Transverse colon (tissue), 4 donors: ENCODE measurements at regions not wholly inside any gene's neighbourhood (a gene's known extent, or its start where the extent isn't known, plus 50 kb on each side); places are given as distances from the start of the nearest gene placed in this dataset.

Experiments used
- DNase-seq: peaks from one replicate; pipeline ENCODE4 v3.0.0-alpha.2; 2019
- H3K27ac ChIP-seq, 4 donors: fragments of 200-600 bp; sonication (generic); 2 replicates each; pipeline ENCODE4 v1.5.1; 2016 to 2018; ENCODE audit warnings: inconsistent platforms in 4 of 4
- H3K27me3 ChIP-seq: fragments of 200-600 bp; sonication (generic); 2 replicates; pipeline ENCODE4 v1.5.1; 2017; ENCODE audit warnings: inconsistent platforms
- H3K36me3 ChIP-seq, 4 donors: fragments of 200-600 bp; sonication (generic); 2 replicates each; pipeline ENCODE4 v1.5.1; 2017 to 2019; ENCODE audit warnings: inconsistent platforms in 4 of 4
- H3K4me1 ChIP-seq, 4 donors: fragments of 200-600 bp; sonication (generic); 2 replicates each; pipeline ENCODE4 v1.5.1; 2017 to 2020; ENCODE audit warnings: inconsistent platforms in 4 of 4
- H3K4me3 ChIP-seq, 4 donors: fragments of 200-600 bp; sonication (generic); 1 replicate in 1 of 4; 2 replicates in 3 of 4; pipeline versions ENCODE4 v1.5.1 to v1.6.1; 2017 to 2019; ENCODE audit warnings: inconsistent platforms in 4 of 4
- H3K9me3 ChIP-seq, 2 donors: fragments of 200-600 bp; sonication (generic); 2 replicates each; pipeline ENCODE4 v1.5.1; 2017 to 2019; ENCODE audit warnings: inconsistent platforms in 2 of 2
- EP300 ChIP-seq: sonication (generic); formaldehyde crosslinking; IDR thresholded peaks from one replicate; pipeline ENCODE4 v1.6.1; 2017; ENCODE audit warnings: antibody characterized with exemption, low read depth
- POLR2A ChIP-seq: fragments of 450-650 bp; IDR thresholded peaks from one replicate; pipeline ENCODE4 v1.6.1; 2016; ENCODE audit warnings: antibody characterized with exemption, mild to moderate bottlenecking, moderate library complexity
- POLR2AphosphoS5 ChIP-seq, 3 donors: sonication (generic); formaldehyde crosslinking; IDR thresholded peaks; one replicate each; pipeline ENCODE4 v1.6.1; 2016; ENCODE audit warnings: antibody characterized with exemption in 3 of 3
- WGBS, 2 donors: methylation state at CpG; one replicate each; pipeline ENCODE4 v1.1.5; 2018; ENCODE audit warnings: low coverage in 1 of 2; 5-methylcytosine and 5-hydroxymethylcytosine counted together
- in situ Hi-C, 4 donors: fragments of 200-750 bp; cut with MboI; loops; one replicate each; pipeline versions ENCODE4 v1.15.0 to v1.15.1; 2017; ENCODE audit warnings: low sequenced_read_pairs in 3 of 4, low pct_ligation_motif_present in 1 of 4, low pct_unique_long_range_greater_than_20kb in 1 of 4
- intact Hi-C: fragments of 100-400 bp; cut with DNase I; formaldehyde crosslinking; loops from one replicate; pipeline ENCODE4 v1.15.1; 2023; ENCODE audit warnings: low total_unique reads
- TF ChIP-seq, protein P1 (sequence below), 5 experiments: fragments of 200-600 bp in 3 of 5; fragments of 450-650 bp in 2 of 5; sonication (generic) in 3 of 5; IDR thresholded peaks; 1 replicate in 2 of 5; 2 replicates in 3 of 5; pipeline ENCODE4 v1.5.1; 2016 to 2017; ENCODE audit warnings: antibody characterized with exemption in 5 of 5, inconsistent platforms in 3 of 5, mild to moderate bottlenecking in 2 of 5, moderate library complexity in 1 of 5

DNA sequence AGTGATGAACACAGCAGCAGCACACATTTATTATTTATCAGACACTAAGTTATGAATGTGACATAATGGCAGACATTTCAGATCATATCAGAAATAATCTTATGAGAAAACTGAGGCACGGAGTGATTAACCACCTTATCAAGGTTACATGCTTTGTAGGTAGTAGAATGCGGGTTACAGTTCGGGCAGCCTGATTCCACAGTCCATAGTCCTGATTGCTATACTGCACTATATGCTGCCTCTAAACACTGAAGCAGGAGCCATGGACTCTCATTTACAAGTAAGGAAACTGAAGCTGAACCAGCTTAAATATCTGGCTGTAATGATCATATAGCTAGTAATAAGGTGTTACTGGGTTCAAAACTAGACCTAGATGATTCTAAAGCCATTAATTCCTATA lies 291.3 kb upstream of the ADAMTSL1 start:
- in situ Hi-C loops (no loop called here), intact Hi-C loops (no loop called here)
- Histone ChIP-seq H3K27me3 (no peaks in the 10 kb centered on the region), H3K4me1 (peaks cover 3 to 28% (median 12%) of the 10 kb centered on the region in 4 donors), H3K36me3 (no peaks in the 10 kb centered on the region), H3K9me3 (no peaks in the 10 kb centered on the region), H3K4me3 (no peak overlapping the region), H3K27ac (peak overlapping the region; percentile 36 to 79 (median 62))
- peak in 1 of 3 donors; percentile 34 for TF ChIP-seq POLR2AphosphoS5 (IDR thresholded peaks at IDR 0.05)
- TF ChIP-seq, protein P1, sequence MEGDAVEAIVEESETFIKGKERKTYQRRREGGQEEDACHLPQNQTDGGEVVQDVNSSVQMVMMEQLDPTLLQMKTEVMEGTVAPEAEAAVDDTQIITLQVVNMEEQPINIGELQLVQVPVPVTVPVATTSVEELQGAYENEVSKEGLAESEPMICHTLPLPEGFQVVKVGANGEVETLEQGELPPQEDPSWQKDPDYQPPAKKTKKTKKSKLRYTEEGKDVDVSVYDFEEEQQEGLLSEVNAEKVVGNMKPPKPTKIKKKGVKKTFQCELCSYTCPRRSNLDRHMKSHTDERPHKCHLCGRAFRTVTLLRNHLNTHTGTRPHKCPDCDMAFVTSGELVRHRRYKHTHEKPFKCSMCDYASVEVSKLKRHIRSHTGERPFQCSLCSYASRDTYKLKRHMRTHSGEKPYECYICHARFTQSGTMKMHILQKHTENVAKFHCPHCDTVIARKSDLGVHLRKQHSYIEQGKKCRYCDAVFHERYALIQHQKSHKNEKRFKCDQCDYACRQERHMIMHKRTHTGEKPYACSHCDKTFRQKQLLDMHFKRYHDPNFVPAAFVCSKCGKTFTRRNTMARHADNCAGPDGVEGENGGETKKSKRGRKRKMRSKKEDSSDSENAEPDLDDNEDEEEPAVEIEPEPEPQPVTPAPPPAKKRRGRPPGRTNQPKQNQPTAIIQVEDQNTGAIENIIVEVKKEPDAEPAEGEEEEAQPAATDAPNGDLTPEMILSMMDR (IDR thresholded peaks at IDR 0.05): no peak
- no peak for TF ChIP-seq POLR2A
- WGBS, 2 donors: 60 to 63% methylated on average over 1 to 3 of the region's 3 CpGs
- DNase-seq: peak; percentile 53

DNA sequence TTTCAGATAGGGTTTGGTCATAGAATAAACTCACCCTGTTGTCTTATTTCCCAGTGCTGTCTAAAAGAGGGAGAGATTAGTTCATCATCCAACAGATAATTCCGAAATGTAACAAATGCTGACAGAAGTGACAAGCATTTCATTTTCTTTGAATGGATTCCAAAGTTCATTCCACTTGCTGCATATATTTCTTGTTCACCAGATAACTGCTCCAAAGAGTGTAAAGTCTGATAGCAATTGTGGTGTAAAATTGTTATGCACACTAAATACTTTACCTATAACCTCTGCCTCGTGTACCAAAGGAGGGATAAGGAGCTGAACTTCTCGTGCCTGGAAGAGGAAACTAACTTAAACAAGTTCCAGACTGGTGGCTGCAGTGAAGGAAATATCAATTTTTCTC lies 290.0 kb upstream of the ADAMTSL1 start:
- Histone ChIP-seq H3K27ac (peak overlapping the region; percentile 61 to 82 (median 76)), H3K4me3 (no peak overlapping the region), H3K36me3 (no peaks in the 10 kb centered on the region), H3K27me3 (no peaks in the 10 kb centered on the region), H3K4me1 (peaks cover 3 to 28% (median 12%) of the 10 kb centered on the region in 4 donors), H3K9me3 (no peaks in the 10 kb centered on the region)
- DNase-seq: no peak
- TF ChIP-seq EP300 (no peak), POLR2AphosphoS5 (IDR thresholded peaks at IDR 0.05) (peak in 1 of 3 donors; percentile 47)
- TF ChIP-seq, protein P1 (IDR thresholded peaks at IDR 0.05): no peak
- intact Hi-C loops: no loop called here
- 23 to 28% methylated on average over 3 of the region's 3 CpGs for WGBS, 2 donors
- in situ Hi-C loops: no loop called here

DNA sequence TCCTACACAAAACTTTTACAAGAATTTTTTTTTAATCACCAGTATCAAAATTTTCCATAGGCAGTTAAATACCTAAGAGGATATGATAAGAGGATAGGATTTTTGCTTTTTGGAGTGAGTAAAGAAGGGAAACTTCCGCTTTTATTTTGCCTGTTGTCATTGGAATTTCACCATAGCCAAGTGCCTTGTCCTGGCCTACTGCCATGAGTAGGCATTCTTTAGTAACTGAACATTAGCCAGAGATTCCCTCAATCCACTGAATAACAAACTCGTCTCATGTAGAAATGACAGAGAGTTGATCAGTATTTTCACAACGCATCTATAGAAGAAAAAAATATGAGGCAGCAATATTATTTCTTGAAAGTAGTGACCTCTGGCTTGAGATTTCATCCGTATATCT lies 289.6 kb upstream of the ADAMTSL1 start:
- Histone ChIP-seq H3K36me3 (no peaks in the 10 kb centered on the region), H3K27me3 (no peaks in the 10 kb centered on the region), H3K4me3 (no peak overlapping the region), H3K4me1 (peaks cover 3 to 28% (median 12%) of the 10 kb centered on the region in 4 donors), H3K9me3 (no peaks in the 10 kb centered on the region), H3K27ac (peak overlapping the region; percentile 61 to 82 (median 76))
- intact Hi-C loops: no loop called here
- no peak for TF ChIP-seq POLR2AphosphoS5 (IDR thresholded peaks at IDR 0.05)
- TF ChIP-seq EP300: no peak
- TF ChIP-seq POLR2A: no peak
- TF ChIP-seq, protein P1 (IDR thresholded peaks at IDR 0.05): no peak
- in situ Hi-C loops: no loop called here
- no peak for DNase-seq
- 66 to 70% methylated on average over 4 of the region's 4 CpGs for WGBS, 2 donors

DNA sequence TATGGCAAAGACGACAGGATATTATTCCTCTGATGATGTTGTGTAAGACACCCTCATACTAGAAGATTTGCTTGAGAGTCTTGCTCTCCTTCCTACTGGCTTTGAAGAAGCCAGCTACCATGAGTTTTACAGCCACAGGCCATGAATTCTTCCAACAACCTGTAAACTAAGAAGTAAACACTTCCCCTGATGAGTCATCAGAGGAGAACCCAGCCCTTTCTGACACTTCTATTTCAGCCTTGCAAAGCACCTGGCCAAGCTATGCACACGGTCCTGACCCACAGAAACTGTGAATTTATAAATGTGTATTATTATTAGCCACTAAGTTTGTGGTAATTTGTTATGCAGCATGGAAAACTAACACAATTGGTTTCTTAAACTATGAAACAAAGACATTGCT lies 288.8 kb upstream of the ADAMTSL1 start:
- Histone ChIP-seq H3K4me3 (no peak overlapping the region), H3K36me3 (no peaks in the 10 kb centered on the region), H3K27ac (peak overlapping the region; percentile 61 to 82 (median 76)), H3K9me3 (no peaks in the 10 kb centered on the region), H3K27me3 (no peaks in the 10 kb centered on the region), H3K4me1 (peaks cover 3 to 28% (median 12%) of the 10 kb centered on the region in 4 donors)
- peak; percentile 17 for DNase-seq
- TF ChIP-seq, protein P1 (IDR thresholded peaks at IDR 0.05): no peak
- TF ChIP-seq POLR2A (no peak), EP300 (no peak), POLR2AphosphoS5 (IDR thresholded peaks at IDR 0.05) (no peak)
- 39% methylated on average over 2 of the region's 2 CpGs; no CpG with 5 or more reads in 1 of the 2 donors for WGBS, 2 donors
- in situ Hi-C loops (no loop called here), intact Hi-C loops (no loop called here)
